Suprapubic skin (tissue), 4 donors: ENCODE measurements at regions not wholly inside any gene's neighbourhood (a gene's known extent, or its start where the extent isn't known, plus 50 kb on each side); places are given as distances from the start of the nearest gene placed in this dataset.
A peak's percentile ranks its signal among the peaks of the same experiment; 100 is the strongest.

ENCODE experiments used
- DNase-seq, 2 donors: peaks; one replicate each; pipeline ENCODE4 v3.0.0-alpha.2; 2019; ENCODE audit warnings: low spot score in 2 of 2
- H3K27ac ChIP-seq: fragments of 200-600 bp; sonication (generic); one replicate; pipeline ENCODE4 v1.5.1; 2019
- H3K27me3 ChIP-seq: fragments of 200-600 bp; sonication (generic); one replicate; pipeline ENCODE4 v1.5.1; 2019
- H3K36me3 ChIP-seq: fragments of 200-600 bp; sonication (generic); one replicate; pipeline ENCODE4 v1.5.1; 2019
- H3K4me1 ChIP-seq: fragments of 200-600 bp; sonication (generic); one replicate; pipeline ENCODE4 v1.5.1; 2019
- H3K4me3 ChIP-seq: fragments of 200-600 bp; sonication (generic); one replicate; pipeline ENCODE4 v1.5.1; 2019; ENCODE audit warnings: mild to moderate bottlenecking
- H3K9me3 ChIP-seq: fragments of 200-600 bp; sonication (generic); one replicate; pipeline ENCODE4 v1.5.1; 2019
- EP300 ChIP-seq: sonication (generic); formaldehyde crosslinking; IDR thresholded peaks from one replicate; pipeline ENCODE4 v1.6.1; 2017; ENCODE audit warnings: antibody characterized with exemption
- POLR2A ChIP-seq, 2 donors: fragments of 450-650 bp; IDR thresholded peaks; one replicate each; pipeline ENCODE4 v1.6.1; 2017; ENCODE audit warnings: antibody characterized with exemption in 2 of 2, mild to moderate bottlenecking in 2 of 2, moderate library complexity in 2 of 2
- POLR2AphosphoS5 ChIP-seq, 3 donors: sonication (generic); formaldehyde crosslinking; IDR thresholded peaks; one replicate each; pipeline ENCODE4 v1.6.1; 2017; ENCODE audit warnings: antibody characterized with exemption in 3 of 3
- WGBS: methylation state at CpG from one replicate; pipeline ENCODE4 v1.1.5; 2018; 5-methylcytosine and 5-hydroxymethylcytosine counted together
- TF ChIP-seq, protein P1 (sequence below), 2 donors: fragments of 200-600 bp in 1 of 2; fragments of 450-650 bp in 1 of 2; sonication (generic) in 1 of 2; IDR thresholded peaks; one replicate each; pipeline ENCODE4 v1.5.1; 2016 to 2019; ENCODE audit warnings: antibody characterized with exemption in 2 of 2, mild to moderate bottlenecking in 1 of 2, moderate library complexity in 1 of 2

DNA sequence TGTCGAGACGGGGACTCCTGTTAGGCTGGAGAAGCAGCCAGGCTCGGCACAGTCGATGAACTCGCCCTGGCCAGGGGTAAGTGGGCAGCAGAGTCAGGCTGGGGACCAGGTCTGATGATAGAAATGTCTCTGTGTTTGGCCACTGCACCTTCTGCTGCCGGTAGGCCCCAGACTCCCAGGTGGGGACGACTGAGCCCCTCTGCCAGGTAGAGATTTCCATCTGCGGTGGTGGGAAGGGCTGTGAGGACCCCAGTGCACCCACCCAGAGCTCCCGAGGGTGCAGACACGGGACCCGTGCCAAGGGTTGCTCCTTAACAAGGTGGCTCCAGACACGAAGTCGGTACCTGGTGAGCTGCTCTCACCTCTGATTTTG lies 862.5 kb downstream of the TBC1D22A start:
- Histone ChIP-seq H3K4me3 (no peak overlapping the region), H3K9me3 (no peaks in the 10 kb centered on the region), H3K36me3 (no peaks in the 10 kb centered on the region), H3K27me3 (peaks cover 32% of the 10 kb centered on the region), H3K27ac (no peak overlapping the region), H3K4me1 (peaks cover 16% of the 10 kb centered on the region)
- WGBS, result 81% methylated on average over 13 of the region's 13 CpGs
- no peak for DNase-seq
- TF ChIP-seq EP300, result no peak
- no peak for TF ChIP-seq POLR2A (IDR thresholded peaks at IDR 0.05)
- TF ChIP-seq POLR2AphosphoS5 (IDR thresholded peaks at IDR 0.05), result no peak
- TF ChIP-seq, protein P1, sequence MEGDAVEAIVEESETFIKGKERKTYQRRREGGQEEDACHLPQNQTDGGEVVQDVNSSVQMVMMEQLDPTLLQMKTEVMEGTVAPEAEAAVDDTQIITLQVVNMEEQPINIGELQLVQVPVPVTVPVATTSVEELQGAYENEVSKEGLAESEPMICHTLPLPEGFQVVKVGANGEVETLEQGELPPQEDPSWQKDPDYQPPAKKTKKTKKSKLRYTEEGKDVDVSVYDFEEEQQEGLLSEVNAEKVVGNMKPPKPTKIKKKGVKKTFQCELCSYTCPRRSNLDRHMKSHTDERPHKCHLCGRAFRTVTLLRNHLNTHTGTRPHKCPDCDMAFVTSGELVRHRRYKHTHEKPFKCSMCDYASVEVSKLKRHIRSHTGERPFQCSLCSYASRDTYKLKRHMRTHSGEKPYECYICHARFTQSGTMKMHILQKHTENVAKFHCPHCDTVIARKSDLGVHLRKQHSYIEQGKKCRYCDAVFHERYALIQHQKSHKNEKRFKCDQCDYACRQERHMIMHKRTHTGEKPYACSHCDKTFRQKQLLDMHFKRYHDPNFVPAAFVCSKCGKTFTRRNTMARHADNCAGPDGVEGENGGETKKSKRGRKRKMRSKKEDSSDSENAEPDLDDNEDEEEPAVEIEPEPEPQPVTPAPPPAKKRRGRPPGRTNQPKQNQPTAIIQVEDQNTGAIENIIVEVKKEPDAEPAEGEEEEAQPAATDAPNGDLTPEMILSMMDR (IDR thresholded peaks at IDR 0.05), result no peak

DNA sequence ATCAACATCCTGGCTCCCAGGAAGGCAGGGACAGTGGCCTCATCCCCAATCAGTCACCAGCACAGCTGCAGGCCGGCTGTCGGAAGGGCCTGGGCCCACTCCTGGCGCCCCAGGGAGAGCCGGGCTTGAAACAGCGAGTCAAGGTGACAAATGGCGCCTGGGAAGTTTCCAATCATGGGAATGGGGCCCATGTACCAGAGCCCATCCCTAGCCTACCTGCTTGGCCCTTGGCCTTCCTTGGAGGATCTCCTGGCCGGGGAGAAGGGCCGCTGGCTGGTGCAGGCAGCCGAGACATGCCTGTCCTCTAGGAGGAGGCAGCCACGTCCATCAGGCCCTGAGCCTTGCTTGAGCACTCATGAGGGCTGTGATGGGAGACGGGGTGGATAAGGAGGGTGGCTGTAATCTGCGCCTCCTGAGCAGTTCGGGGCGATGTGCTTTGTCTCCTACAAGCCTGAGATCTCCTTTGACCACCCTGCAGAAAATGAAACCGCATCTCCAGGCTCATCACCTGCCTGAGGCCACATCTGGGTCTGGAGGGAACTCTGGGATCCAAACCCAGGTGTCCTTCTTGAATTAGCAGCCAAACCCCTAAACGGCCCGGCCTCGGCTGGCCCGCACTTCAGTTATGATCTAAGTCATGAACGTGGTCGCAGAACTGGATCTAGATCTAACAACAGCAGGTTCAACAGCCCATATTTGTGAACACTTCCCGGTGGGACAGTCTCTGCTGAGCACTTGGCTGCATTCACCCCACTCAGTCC lies 862.0 kb downstream of the TBC1D22A start:
- H3K4me3 ChIP-seq, result no peak overlapping the region
- H3K4me1 ChIP-seq, result peaks cover 16% of the 10 kb centered on the region
- TF ChIP-seq EP300, result no peak
- no peak for TF ChIP-seq POLR2AphosphoS5 (IDR thresholded peaks at IDR 0.05)
- TF ChIP-seq, protein P1 (IDR thresholded peaks at IDR 0.05), result no peak
- TF ChIP-seq POLR2A (IDR thresholded peaks at IDR 0.05), result no peak
- DNase-seq, result no peak
- no peak overlapping the region for H3K27ac ChIP-seq
- 91% methylated on average over 15 of the region's 22 CpGs for WGBS
- H3K36me3 ChIP-seq, result no peaks in the 10 kb centered on the region
- peaks cover 32% of the 10 kb centered on the region for H3K27me3 ChIP-seq
- H3K9me3 ChIP-seq, result no peaks in the 10 kb centered on the region

- Histone ChIP-seq H3K36me3 (no peaks in the 10 kb centered on the region), H3K4me3 (no peak overlapping the region), H3K9me3 (no peaks in the 10 kb centered on the region), H3K27ac (no peak overlapping the region), H3K4me1 (peaks cover 16% of the 10 kb centered on the region), H3K27me3 (peaks cover 32% of the 10 kb centered on the region)
- WGBS, result 71% methylated on average over 15 of the region's 15 CpGs
- TF ChIP-seq, protein P1 (IDR thresholded peaks at IDR 0.05), result no peak
- no peak for TF ChIP-seq POLR2AphosphoS5 (IDR thresholded peaks at IDR 0.05)
- no peak for TF ChIP-seq EP300
- TF ChIP-seq POLR2A (IDR thresholded peaks at IDR 0.05), result no peak
- DNase-seq, result no peak
Measured at GRCh38 chr22:47623763-47624148, 861.3 kb downstream of the TBC1D22A start.

DNA sequence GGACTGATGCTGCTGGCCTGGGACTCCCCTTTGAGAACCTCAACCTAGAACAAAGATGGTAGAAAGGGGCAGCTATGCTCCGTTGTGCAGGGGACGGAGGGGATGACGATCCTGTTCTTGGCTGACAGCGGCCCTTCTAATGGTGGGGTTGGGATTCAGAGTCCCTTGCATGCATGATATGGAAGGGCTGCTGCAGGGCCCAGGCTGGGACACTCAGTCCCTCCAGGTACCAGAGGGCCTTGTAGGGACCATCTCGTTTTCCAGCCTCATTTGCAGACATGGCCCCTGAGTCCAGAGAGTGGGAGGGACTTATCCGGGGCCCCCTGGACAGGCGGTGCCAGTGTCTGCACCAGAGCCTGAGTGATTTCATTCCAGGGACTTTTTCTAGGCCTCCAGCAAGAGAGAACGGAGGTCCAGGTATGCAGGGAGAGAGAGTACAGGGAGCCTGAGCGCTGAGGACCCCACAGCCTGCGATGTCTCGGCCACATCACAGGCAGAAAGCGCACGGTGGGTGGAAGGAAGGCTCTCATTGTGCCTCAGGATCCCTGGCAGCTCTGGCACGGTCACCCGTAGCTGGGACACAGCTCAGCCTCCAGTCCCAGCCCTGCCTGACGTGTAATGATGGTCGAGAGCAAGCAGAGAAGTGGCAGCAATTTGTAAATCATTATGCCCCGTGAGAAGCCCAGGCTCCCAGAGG lies 860.8 kb downstream of the TBC1D22A start:
- H3K27ac ChIP-seq, result no peak overlapping the region
- H3K4me1 ChIP-seq, result peaks cover 13% of the 10 kb centered on the region
- TF ChIP-seq POLR2AphosphoS5 (IDR thresholded peaks at IDR 0.05), result no peak
- TF ChIP-seq EP300, result no peak
- 71% methylated on average over 17 of the region's 18 CpGs for WGBS
- no peak overlapping the region for H3K4me3 ChIP-seq
- no peaks in the 10 kb centered on the region for H3K36me3 ChIP-seq
- H3K9me3 ChIP-seq, result no peaks in the 10 kb centered on the region
- no peak for DNase-seq
- peaks cover 32% of the 10 kb centered on the region for H3K27me3 ChIP-seq

DNA sequence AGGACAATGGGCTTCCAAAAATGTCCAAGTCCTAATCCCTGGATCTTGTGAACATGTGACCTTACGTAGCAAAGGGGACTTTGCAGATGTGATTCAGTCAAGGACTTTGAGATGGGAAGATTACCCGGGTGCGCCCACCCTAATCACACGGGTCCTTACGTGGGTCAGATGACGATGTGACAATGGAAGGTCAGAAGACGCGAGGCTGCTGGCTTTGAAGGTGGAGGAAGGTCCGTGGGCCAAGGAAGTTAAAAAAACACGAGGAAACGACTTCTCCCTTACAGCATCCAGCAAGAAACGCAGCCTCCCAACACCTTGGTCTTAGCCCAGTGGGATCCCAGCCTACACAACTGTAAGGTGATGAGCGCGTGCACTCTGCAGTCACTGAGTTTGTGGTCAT lies 860.1 kb downstream of the TBC1D22A start:
- Histone ChIP-seq H3K36me3 (no peaks in the 10 kb centered on the region), H3K4me3 (no peak overlapping the region), H3K4me1 (peaks cover 8% of the 10 kb centered on the region), H3K27me3 (peaks cover 34% of the 10 kb centered on the region), H3K27ac (no peak overlapping the region), H3K9me3 (no peaks in the 10 kb centered on the region)
- WGBS, result 86% methylated on average over 14 of the region's 14 CpGs
- peak in 1 of 2 donors; percentile 56 for DNase-seq
- no peak for TF ChIP-seq POLR2A (IDR thresholded peaks at IDR 0.05)
- no peak for TF ChIP-seq EP300
- no peak for TF ChIP-seq POLR2AphosphoS5 (IDR thresholded peaks at IDR 0.05)
- TF ChIP-seq, protein P1 (IDR thresholded peaks at IDR 0.05), result no peak
